ENCODE measurements at regions not wholly inside any gene's neighbourhood (a gene's known extent, or its start where the extent isn't known, plus 50 kb on each side); places are given as distances from the start of the nearest gene placed in this dataset.

GRCh38 chr5:164721116-164721515 is 1215.7 kb downstream of the MAT2B start:
- ATAC-seq (no peak), DNase-seq (no peak)
- no peaks in the 10 kb centered on the region for H3K36me3 ChIP-seq
- no peaks in the 10 kb centered on the region for H3K9me3 ChIP-seq
- no peaks in the 10 kb centered on the region for H3K27me3 ChIP-seq
- no peak overlapping the region for H3K27ac ChIP-seq
- no peak overlapping the region for H3K4me3 ChIP-seq
- no peak for TF ChIP-seq CTCF (IDR thresholded peaks at IDR 0.05 in 4 of 5, conservative IDR thresholded peaks at IDR 0.05 in 1 of 5)
- no peak for TF ChIP-seq POLR2A (IDR thresholded peaks at IDR 0.05)
- in situ Hi-C loops (cut with MboI; ENCODE audit: low sequenced_read_pairs in 4 of 4) (no loop called here), intact Hi-C loops (cut with DNase I; ENCODE audit: low total_unique reads) (no loop called here)
- no peaks in the 10 kb centered on the region for H3K4me1 ChIP-seq

GRCh38 chr5:164721656-164722055 is 1216.2 kb downstream of the MAT2B start:
- DNase-seq, result no peak
- intact Hi-C loops (cut with DNase I; ENCODE audit: low total_unique reads), result no loop called here
- in situ Hi-C loops (cut with MboI; ENCODE audit: low sequenced_read_pairs in 4 of 4), result no loop called here
- Histone ChIP-seq H3K9me3 (no peaks in the 10 kb centered on the region), H3K4me1 (no peaks in the 10 kb centered on the region), H3K4me3 (no peak overlapping the region), H3K36me3 (no peaks in the 10 kb centered on the region), H3K27me3 (no peaks in the 10 kb centered on the region), H3K27ac (no peak overlapping the region)
- ATAC-seq, result no peak
- no peak for TF ChIP-seq POLR2A (IDR thresholded peaks at IDR 0.05)
- no peak for TF ChIP-seq CTCF (IDR thresholded peaks at IDR 0.05 in 4 of 5, conservative IDR thresholded peaks at IDR 0.05 in 1 of 5)

- H3K9me3 ChIP-seq, result no peaks in the 10 kb centered on the region
- ATAC-seq, result no peak
- no peak for DNase-seq
- H3K27ac ChIP-seq, result no peak overlapping the region
- in situ Hi-C loops (cut with MboI; ENCODE audit: low sequenced_read_pairs in 4 of 4) (no loop called here), intact Hi-C loops (cut with DNase I; ENCODE audit: low total_unique reads) (no loop called here)
- H3K36me3 ChIP-seq, result no peaks in the 10 kb centered on the region
- H3K27me3 ChIP-seq, result no peaks in the 10 kb centered on the region
- no peak overlapping the region for H3K4me3 ChIP-seq
- TF ChIP-seq CTCF (IDR thresholded peaks at IDR 0.05 in 4 of 5, conservative IDR thresholded peaks at IDR 0.05 in 1 of 5) (no peak), POLR2A (IDR thresholded peaks at IDR 0.05) (no peak)
- H3K4me1 ChIP-seq, result no peaks in the 10 kb centered on the region
These were observed 1217.3 kb downstream of the MAT2B start for GRCh38 chr5:164722702-164723101.

GRCh38 chr5:164727012-164727411 is 1221.6 kb downstream of the MAT2B start:
- Histone ChIP-seq H3K27ac (no peak overlapping the region), H3K4me3 (no peak overlapping the region), H3K27me3 (no peaks in the 10 kb centered on the region), H3K4me1 (no peaks in the 10 kb centered on the region), H3K9me3 (no peaks in the 10 kb centered on the region), H3K36me3 (no peaks in the 10 kb centered on the region)
- in situ Hi-C loops (cut with MboI; ENCODE audit: low sequenced_read_pairs in 4 of 4), result no loop called here
- ATAC-seq (no peak), DNase-seq (no peak)
- intact Hi-C loops (cut with DNase I; ENCODE audit: low total_unique reads), result no loop called here
- TF ChIP-seq CTCF (IDR thresholded peaks at IDR 0.05 in 4 of 5, conservative IDR thresholded peaks at IDR 0.05 in 1 of 5), result no peak
- TF ChIP-seq POLR2A (IDR thresholded peaks at IDR 0.05), result no peak

- in situ Hi-C loops (cut with MboI; ENCODE audit: low sequenced_read_pairs in 4 of 4), result no loop called here
- no peaks in the 10 kb centered on the region for H3K4me1 ChIP-seq
- no peak for DNase-seq
- H3K36me3 ChIP-seq, result no peaks in the 10 kb centered on the region
- no peak overlapping the region for H3K4me3 ChIP-seq
- H3K27ac ChIP-seq, result no peak overlapping the region
- no peak for ATAC-seq
- no peaks in the 10 kb centered on the region for H3K27me3 ChIP-seq
- no peak for TF ChIP-seq CTCF (IDR thresholded peaks at IDR 0.05 in 4 of 5, conservative IDR thresholded peaks at IDR 0.05 in 1 of 5)
- TF ChIP-seq POLR2A (IDR thresholded peaks at IDR 0.05), result no peak
- H3K9me3 ChIP-seq, result no peaks in the 10 kb centered on the region
- intact Hi-C loops (cut with DNase I; ENCODE audit: low total_unique reads), result no loop called here
These were observed 1223.3 kb downstream of the MAT2B start for GRCh38 chr5:164728733-164729132.

Data from gastrocnemius medialis (tissue), 4 donors.